Endothelial cell of umbilical vein (primary cell): ENCODE measurements at regions not wholly inside any gene's neighbourhood (a gene's known extent, or its start where the extent isn't known, plus 50 kb on each side); places are given as distances from the start of the nearest gene placed in this dataset.

Source experiments
- BruUV-seq: library from RNA; stranded (reverse); fragments of 400-500 nt; replicated peaks from 2 replicates; lab custom pipeline; 2021; lab: Mats Ljungman, UMichigan
- CTCF ChIA-PET: fragments of 300-600, 350-600 bp; sonication (Branson Sonifier 250); formaldehyde crosslinking; loops from one replicate; lab custom pipeline; 2021; ENCODE audit warnings: antibody characterized with exemption, inconsistent platforms; lab: Charles Lee
- POLR2A ChIA-PET: fragments of 300-600, 350-600 bp; sonication (Branson Sonifier 250); formaldehyde crosslinking; loops from one replicate; lab custom pipeline; 2021; ENCODE audit warnings: antibody characterized with exemption, inconsistent platforms; lab: Charles Lee
- DNase-seq: peaks from one replicate; pipeline ENCODE4 v3.0.0-alpha.2; 2011; ENCODE audit warnings: low read depth, low spot score
- FAIRE-seq: peaks from 2 replicates; lab custom pipeline; 2011; peaks lifted over from hg19 to GRCh38; lab: Jason Lieb, UNC
- H2AFZ ChIP-seq: 2 replicates; pipeline ENCODE4 v1.6.0; 2012; ENCODE audit warnings: low read depth, low read length, control low read depth, inconsistent platforms
- H3K27ac ChIP-seq: 2 replicates; pipeline ENCODE4 v1.5.1; 2011; ENCODE audit warnings: low read depth, mild to moderate bottlenecking, control low read depth, low read length, moderate library complexity; ENCODE audit not compliant: insufficient read depth
- H3K27me3 ChIP-seq, 2 experiments: 2 replicates each; pipeline versions ENCODE4 v1.6.0 to v1.6.1; 2011; ENCODE audit warnings: low read length in 2 of 2, mixed read lengths in 1 of 2; ENCODE audit not compliant: control insufficient read depth in 2 of 2, insufficient read depth in 2 of 2
- H3K36me3 ChIP-seq, 2 experiments: 2 replicates in 1 of 2; 3 replicates in 1 of 2; pipeline ENCODE4 v1.5.1; 2011; ENCODE audit warnings: low read length in 2 of 2, mild to moderate bottlenecking in 1 of 2, moderate library complexity in 1 of 2; ENCODE audit not compliant: control insufficient read depth in 2 of 2, insufficient read depth in 2 of 2; ENCODE audit errors: extremely low read depth in 1 of 2
- H3K4me1 ChIP-seq: 3 replicates; pipeline ENCODE4 v1.5.1; 2011; ENCODE audit warnings: mild to moderate bottlenecking, low read length; ENCODE audit not compliant: control insufficient read depth, insufficient read depth; ENCODE audit errors: extremely low read depth
- H3K4me2 ChIP-seq: 2 replicates; pipeline ENCODE4 v1.6.1; 2011; ENCODE audit warnings: low read length, control low read depth, mixed read lengths; ENCODE audit not compliant: insufficient read depth
- H3K4me3 ChIP-seq, 3 experiments: fragments of 200-600 bp in 1 of 3; sonication (generic), shearing (Covaris generic) in 1 of 3; replicated peaks in 1 of 3; 2 replicates each; pipeline ENCODE4 v1.5.1; 2011 to 2016; ENCODE audit warnings: control low read depth in 3 of 3, low read length in 3 of 3, mild to moderate bottlenecking in 2 of 3, inconsistent platforms in 1 of 3, low read depth in 1 of 3, moderate library complexity in 1 of 3; ENCODE audit not compliant: insufficient read depth in 1 of 3
- H3K79me2 ChIP-seq: 2 replicates; pipeline ENCODE4 v1.6.0; 2012; ENCODE audit warnings: low read length, inconsistent platforms; ENCODE audit not compliant: control insufficient read depth, insufficient read depth
- H3K9ac ChIP-seq: replicated peaks from 2 replicates; pipeline ENCODE3; 2011; ENCODE audit warnings: low read length, control low read depth; ENCODE audit not compliant: insufficient read depth; ENCODE audit errors: extremely low read depth
- H3K9me1 ChIP-seq: replicated peaks from 3 replicates; pipeline ENCODE4 v1.6.0; 2011; ENCODE audit warnings: mild to moderate bottlenecking, low read length; ENCODE audit not compliant: control insufficient read depth, insufficient read depth; ENCODE audit errors: extremely low read depth
- H3K9me3 ChIP-seq: replicated peaks from 2 replicates; pipeline ENCODE4 v1.5.1; 2012; ENCODE audit warnings: low read length, inconsistent platforms; ENCODE audit not compliant: control insufficient read depth, insufficient read depth
- H4K20me1 ChIP-seq: replicated peaks from 2 replicates; pipeline ENCODE3; 2011; ENCODE audit warnings: mild to moderate bottlenecking, low read length; ENCODE audit not compliant: control insufficient read depth, insufficient read depth; ENCODE audit errors: extremely low read depth
- EZH2 ChIP-seq: IDR thresholded peaks from 2 replicates; pipeline ENCODE4 v1.6.1; 2012; ENCODE audit warnings: borderline replicate concordance, low read depth, mild to moderate bottlenecking, moderate library complexity, low read length, inconsistent platforms; ENCODE audit not compliant: severe bottlenecking
- FOS ChIP-seq: IDR thresholded peaks from 2 replicates; pipeline ENCODE4 v1.6.1; 2011; ENCODE audit warnings: mild to moderate bottlenecking, low read length, moderate library complexity, borderline replicate concordance; ENCODE audit not compliant: insufficient read depth
- GATA2 ChIP-seq: IDR thresholded peaks from 2 replicates; pipeline ENCODE4 v1.7.0; 2011; ENCODE audit warnings: low read depth, mild to moderate bottlenecking, moderate library complexity, mixed read lengths, low read length; ENCODE audit not compliant: insufficient read length, insufficient read depth
- JUN ChIP-seq: IDR thresholded peaks from 2 replicates; pipeline ENCODE4 v1.6.1; 2011; ENCODE audit warnings: borderline replicate concordance, low read depth; ENCODE audit not compliant: insufficient read length, insufficient read depth
- MAX ChIP-seq: IDR thresholded peaks from 2 replicates; pipeline ENCODE4 v1.6.1; 2011; ENCODE audit not compliant: insufficient read depth, insufficient read length
- MYC ChIP-seq: IDR thresholded peaks from one replicate; pipeline ENCODE4 v1.6.1; 2011; ENCODE audit warnings: mild to moderate bottlenecking, low read depth, low read length
- POLR2A ChIP-seq: IDR thresholded peaks from 2 replicates; pipeline ENCODE4 v1.6.1; 2012; ENCODE audit warnings: low read depth, mild to moderate bottlenecking, control low read depth, low read length
- POLR2AphosphoS5 ChIP-seq: IDR thresholded peaks from 2 replicates; pipeline ENCODE4 v1.6.1; 2012; ENCODE audit warnings: low read depth, mild to moderate bottlenecking, control low read depth, low read length, moderate library complexity; ENCODE audit not compliant: insufficient read depth
- dilution Hi-C: fragments of 300-500 bp; cut with MboI; formaldehyde crosslinking; loops from one replicate; pipeline ENCODE4 v1.15.0; 2019; ENCODE audit warnings: low sequenced_read_pairs; ENCODE audit not compliant: extremely low pct_ligation_motif_present
- intact Hi-C: fragments of 100-400 bp; cut with micrococcal nuclease; formaldehyde crosslinking; loops from one replicate; pipeline ENCODE4 v1.10.0; 2022
- TF ChIP-seq, protein P1 (sequence below), 2 donors: IDR thresholded peaks; 1 replicate in 1 of 2; 2 replicates in 1 of 2; pipeline ENCODE4 v1.5.1; 2011; ENCODE audit warnings: low read length in 2 of 2, mild to moderate bottlenecking in 2 of 2, moderate library complexity in 2 of 2, control low read depth in 1 of 2, inconsistent platforms in 1 of 2, low read depth in 1 of 2; ENCODE audit not compliant: insufficient read depth in 1 of 2; ENCODE audit errors: extremely low read depth in 1 of 2

DNA sequence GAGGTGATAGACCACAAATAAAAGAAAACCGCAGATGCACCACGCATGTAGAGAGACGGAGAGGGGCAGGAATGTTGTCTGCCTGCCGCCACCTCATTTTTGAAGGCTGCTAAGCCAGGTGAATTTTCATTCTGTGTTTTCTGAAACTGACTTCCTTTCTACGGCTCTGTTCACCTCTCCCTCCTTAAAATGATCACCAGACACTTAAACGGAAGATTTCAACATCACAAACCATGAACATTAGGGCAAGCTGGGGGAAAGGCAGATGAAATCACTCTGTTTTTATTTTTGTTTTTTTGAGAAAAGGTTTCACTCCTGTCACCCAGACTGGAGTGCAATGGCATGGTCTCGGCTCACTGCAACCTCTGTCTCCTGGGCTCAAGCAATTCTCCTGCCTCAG is 232.4 kb downstream of the MIAT start:
- Histone ChIP-seq H2AFZ (no peak overlapping the region), H3K79me2 (no peaks in the 10 kb centered on the region), H4K20me1 (no peaks in the 10 kb centered on the region), H3K9me1 (no peaks in the 10 kb centered on the region), H3K4me3 (no peak overlapping the region), H3K9me3 (no peaks in the 10 kb centered on the region), H3K27me3 (no peaks in the 10 kb centered on the region), H3K4me2 (no peak overlapping the region), H3K9ac (no peak overlapping the region), H3K27ac (no peak overlapping the region), H3K4me1 (peaks cover 6% of the 10 kb centered on the region), H3K36me3 (no peaks in the 10 kb centered on the region)
- intact Hi-C loops (no loop called here), dilution Hi-C loops (no loop called here)
- POLR2A ChIA-PET, result no interaction called here
- CTCF ChIA-PET, result no interaction called here
- FAIRE-seq (no peak), DNase-seq (no peak)
- BruUV-seq, result no TSS peak
- TF ChIP-seq POLR2A (no peak), FOS (no peak), GATA2 (no peak), MYC (no peak), MAX (no peak)

DNA sequence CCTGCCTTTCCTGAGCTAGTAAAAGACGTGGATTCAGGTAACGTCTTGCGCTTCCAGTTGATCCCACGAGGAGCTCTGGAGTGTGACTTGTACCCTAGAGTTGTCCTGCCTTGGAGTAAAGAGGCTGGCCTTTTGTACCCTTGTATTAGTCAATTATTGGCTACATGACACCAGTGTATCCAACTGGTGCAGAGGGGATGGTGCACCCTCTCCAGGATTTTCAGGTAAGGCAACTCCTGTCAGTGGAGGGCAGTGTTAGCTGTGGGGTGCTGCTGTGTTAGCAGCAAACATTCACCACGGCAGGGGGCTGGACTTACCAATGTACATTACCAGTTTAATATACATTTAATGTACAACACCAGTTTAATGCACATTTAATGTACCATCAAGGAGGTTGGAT is 233.5 kb downstream of the MIAT start:
- Histone ChIP-seq H4K20me1 (no peaks in the 10 kb centered on the region), H2AFZ (no peak overlapping the region), H3K9me1 (no peaks in the 10 kb centered on the region), H3K4me2 (no peak overlapping the region), H3K36me3 (no peaks in the 10 kb centered on the region), H3K9me3 (no peaks in the 10 kb centered on the region), H3K27ac (no peak overlapping the region), H3K79me2 (no peaks in the 10 kb centered on the region), H3K4me1 (peaks cover 15% of the 10 kb centered on the region), H3K27me3 (no peaks in the 10 kb centered on the region), H3K9ac (no peak overlapping the region), H3K4me3 (no peak overlapping the region)
- DNase-seq (no peak), FAIRE-seq (no peak)
- ChIA-PET CTCF (interaction anchor here (1.3 to 1.4 kb wide), 2 partner anchors 9 to 18 kb away, joined by 4 read pairs; no protein-coding TSS in a partner anchor), POLR2A (no interaction called here)
- TF ChIP-seq MYC (no peak), EZH2 (no peak), MAX (no peak), POLR2A (no peak), FOS (no peak), POLR2AphosphoS5 (no peak), GATA2 (no peak), JUN (no peak)
- TF ChIP-seq, protein P1, sequence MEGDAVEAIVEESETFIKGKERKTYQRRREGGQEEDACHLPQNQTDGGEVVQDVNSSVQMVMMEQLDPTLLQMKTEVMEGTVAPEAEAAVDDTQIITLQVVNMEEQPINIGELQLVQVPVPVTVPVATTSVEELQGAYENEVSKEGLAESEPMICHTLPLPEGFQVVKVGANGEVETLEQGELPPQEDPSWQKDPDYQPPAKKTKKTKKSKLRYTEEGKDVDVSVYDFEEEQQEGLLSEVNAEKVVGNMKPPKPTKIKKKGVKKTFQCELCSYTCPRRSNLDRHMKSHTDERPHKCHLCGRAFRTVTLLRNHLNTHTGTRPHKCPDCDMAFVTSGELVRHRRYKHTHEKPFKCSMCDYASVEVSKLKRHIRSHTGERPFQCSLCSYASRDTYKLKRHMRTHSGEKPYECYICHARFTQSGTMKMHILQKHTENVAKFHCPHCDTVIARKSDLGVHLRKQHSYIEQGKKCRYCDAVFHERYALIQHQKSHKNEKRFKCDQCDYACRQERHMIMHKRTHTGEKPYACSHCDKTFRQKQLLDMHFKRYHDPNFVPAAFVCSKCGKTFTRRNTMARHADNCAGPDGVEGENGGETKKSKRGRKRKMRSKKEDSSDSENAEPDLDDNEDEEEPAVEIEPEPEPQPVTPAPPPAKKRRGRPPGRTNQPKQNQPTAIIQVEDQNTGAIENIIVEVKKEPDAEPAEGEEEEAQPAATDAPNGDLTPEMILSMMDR (IDR thresholded peaks at IDR 0.05; ENCODE audit: extremely low read depth in 1 of 2, insufficient read depth in 1 of 2, low read depth in 1 of 2, low read length in 2 of 2), result no peak
- intact Hi-C loops (no loop called here), dilution Hi-C loops (no loop called here)
- BruUV-seq, result no TSS peak
